ENCODE measurements at regions not wholly inside any gene's neighbourhood (a gene's known extent, or its start where the extent isn't known, plus 50 kb on each side); places are given as distances from the start of the nearest gene placed in this dataset.

- Histone ChIP-seq H3K4me1 (no peaks in the 10 kb centered on the region), H3K27ac (no peak overlapping the region), H3K36me3 (no peaks in the 10 kb centered on the region), H3K9me3 (peaks cover 3% of the 10 kb centered on the region), H3K27me3 (no peaks in the 10 kb centered on the region), H3K4me3 (no peak overlapping the region)
- DNase-seq (no peak), ATAC-seq (no peak)
- intact Hi-C loops (cut with DNase I), result no loop called here
- no peak for TF ChIP-seq CTCF (IDR thresholded peaks at IDR 0.05)
Observed at GRCh38 chr5:56506211-56506965, 273.3 kb upstream of the ANKRD55 start.

GRCh38 chr5:56503929-56504328 lies 270.8 kb upstream of the ANKRD55 start:
- ATAC-seq, result no peak
- Histone ChIP-seq H3K27me3 (no peaks in the 10 kb centered on the region), H3K4me3 (no peak overlapping the region), H3K4me1 (no peaks in the 10 kb centered on the region), H3K36me3 (no peaks in the 10 kb centered on the region), H3K9me3 (peaks cover 3% of the 10 kb centered on the region), H3K27ac (no peak overlapping the region)
- intact Hi-C loops (cut with DNase I), result no loop called here
- no peak for DNase-seq
- TF ChIP-seq CTCF (IDR thresholded peaks at IDR 0.05), result no peak

GRCh38 chr5:56501781-56502557 lies 268.8 kb upstream of the ANKRD55 start:
- H3K27ac ChIP-seq, result no peak overlapping the region

GRCh38 chr5:56499901-56500300 lies 266.8 kb upstream of the ANKRD55 start:
- no peaks in the 10 kb centered on the region for H3K36me3 ChIP-seq
- no peak overlapping the region for H3K27ac ChIP-seq
- intact Hi-C loops (cut with DNase I), result no loop called here
- H3K4me3 ChIP-seq, result no peak overlapping the region
- ATAC-seq (no peak), DNase-seq (no peak)
- H3K27me3 ChIP-seq, result no peaks in the 10 kb centered on the region
- no peak for TF ChIP-seq CTCF (IDR thresholded peaks at IDR 0.05)
- H3K9me3 ChIP-seq, result peaks cover 3% of the 10 kb centered on the region
- no peaks in the 10 kb centered on the region for H3K4me1 ChIP-seq

More at GRCh38 chr5:56501781-56502557, 268.8 kb upstream of the ANKRD55 start:
- no peaks in the 10 kb centered on the region for H3K36me3 ChIP-seq
- no peaks in the 10 kb centered on the region for H3K4me1 ChIP-seq
- peaks cover 3% of the 10 kb centered on the region for H3K9me3 ChIP-seq
- no peaks in the 10 kb centered on the region for H3K27me3 ChIP-seq
- DNase-seq (no peak), ATAC-seq (no peak)
- TF ChIP-seq CTCF (IDR thresholded peaks at IDR 0.05), result no peak
- H3K4me3 ChIP-seq, result no peak overlapping the region
- intact Hi-C loops (cut with DNase I), result no loop called here

- intact Hi-C loops (cut with DNase I), result no loop called here
- Histone ChIP-seq H3K36me3 (no peaks in the 10 kb centered on the region), H3K27ac (no peak overlapping the region), H3K9me3 (peaks cover 3% of the 10 kb centered on the region), H3K4me3 (no peak overlapping the region), H3K27me3 (no peaks in the 10 kb centered on the region), H3K4me1 (peaks cover 3% of the 10 kb centered on the region)
- no peak for TF ChIP-seq CTCF (IDR thresholded peaks at IDR 0.05)
- DNase-seq (no peak), ATAC-seq (no peak)
Observed at GRCh38 chr5:56499491-56499890, 266.4 kb upstream of the ANKRD55 start.

Measured in upper lobe of right lung (tissue), 1 donor.